CD1c-positive myeloid dendritic cell (primary cell): ENCODE measurements at regions not wholly inside any gene's neighbourhood (a gene's known extent, or its start where the extent isn't known, plus 50 kb on each side); places are given as distances from the start of the nearest gene placed in this dataset.
"Not testable (repeated sequence)": the region's sequence is repeated elsewhere in the genome, so short reads cannot be mapped to it uniquely, and the experiment has no call there.

Experiments
- DNase-seq: peaks from one replicate; pipeline ENCODE4 v3.0.0-alpha.2; 2016; ENCODE audit errors: extremely low spot score

DNA sequence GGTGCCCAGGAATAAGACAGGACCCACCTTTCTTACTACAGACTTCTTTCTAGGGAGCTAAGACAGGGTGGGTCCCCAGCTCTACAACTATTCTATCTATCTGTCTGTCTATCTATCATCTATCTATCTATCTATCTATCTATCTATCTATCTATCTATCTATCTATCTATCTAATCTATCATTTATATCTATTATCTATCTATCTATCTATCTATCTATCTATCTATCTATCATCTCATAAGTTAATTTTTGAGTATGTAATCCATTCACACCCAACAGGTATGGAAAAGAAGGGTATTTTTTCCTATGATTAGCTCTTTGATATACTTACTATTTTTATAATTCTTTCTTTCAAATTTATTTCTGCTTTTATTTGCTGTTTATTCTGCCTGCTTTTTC lies 55.9 kb downstream of the BAMBI start:
- DNase-seq: no peak

GRCh38 chr10:28733647-28734046 lies 56.3 kb downstream of the BAMBI start:
- DNase-seq: no peak

DNA sequence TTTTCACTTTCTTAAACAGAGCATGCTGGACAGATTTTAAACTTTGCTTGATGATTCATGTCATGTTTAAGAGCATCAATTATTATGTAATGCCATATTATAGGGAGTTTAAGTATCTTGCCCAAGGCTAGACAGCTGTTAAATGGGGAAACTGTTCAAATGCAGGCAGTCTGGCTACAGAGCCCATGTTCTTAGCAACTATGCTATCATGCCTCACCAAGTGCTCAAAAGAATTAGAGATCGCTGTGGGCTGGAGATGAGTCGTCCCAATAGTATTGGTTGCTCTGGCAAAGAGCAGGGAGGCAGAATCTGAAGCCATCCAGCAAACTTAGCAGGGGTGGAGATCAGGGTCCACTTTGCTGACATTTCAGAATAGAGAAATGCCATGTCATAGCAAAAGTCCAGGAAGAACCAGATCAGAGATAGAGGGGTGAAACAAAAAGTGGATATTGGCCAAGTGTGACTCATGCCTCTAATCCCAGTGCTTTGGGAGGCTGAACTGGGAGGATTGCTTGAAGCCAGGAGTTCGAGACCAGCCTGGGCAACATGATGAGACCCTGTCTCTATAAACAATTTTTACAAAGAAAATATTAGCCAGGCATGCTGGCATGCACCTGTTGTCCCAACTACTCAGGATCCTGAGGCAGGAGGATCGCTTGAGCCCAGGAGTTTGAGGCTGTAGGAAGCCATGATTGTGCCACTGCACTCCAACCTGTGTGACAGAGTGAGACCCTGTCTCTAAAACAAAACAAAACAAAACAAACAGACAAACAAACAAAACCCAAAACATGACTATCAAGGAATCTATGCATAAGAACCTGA lies 57.8 kb downstream of the BAMBI start:
- DNase-seq: no peak

DNA sequence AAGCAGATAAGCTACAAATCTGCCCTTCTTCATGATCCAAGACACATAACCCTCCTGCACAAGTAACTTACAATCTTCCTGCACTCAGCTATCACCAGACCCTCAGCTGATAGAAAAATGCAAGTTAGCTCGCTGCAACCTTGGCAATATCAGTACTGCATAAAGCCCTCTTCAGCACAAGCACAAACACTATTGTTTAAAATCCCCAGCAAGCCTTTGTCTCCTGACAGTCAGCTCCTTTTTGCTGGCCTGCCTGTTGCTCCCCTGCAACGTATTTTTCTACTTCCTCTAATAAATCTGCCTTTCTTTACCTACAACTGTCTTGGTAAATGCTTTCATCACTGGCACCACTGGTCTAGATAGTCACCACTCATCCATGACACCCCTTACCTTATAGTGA lies 59.8 kb downstream of the BAMBI start:
- no peak for DNase-seq

GRCh38 chr10:28738200-28738599 lies 60.9 kb downstream of the BAMBI start:
- DNase-seq: no peak

GRCh38 chr10:28743576-28743975 lies 66.3 kb downstream of the BAMBI start:
- no peak for DNase-seq

DNA sequence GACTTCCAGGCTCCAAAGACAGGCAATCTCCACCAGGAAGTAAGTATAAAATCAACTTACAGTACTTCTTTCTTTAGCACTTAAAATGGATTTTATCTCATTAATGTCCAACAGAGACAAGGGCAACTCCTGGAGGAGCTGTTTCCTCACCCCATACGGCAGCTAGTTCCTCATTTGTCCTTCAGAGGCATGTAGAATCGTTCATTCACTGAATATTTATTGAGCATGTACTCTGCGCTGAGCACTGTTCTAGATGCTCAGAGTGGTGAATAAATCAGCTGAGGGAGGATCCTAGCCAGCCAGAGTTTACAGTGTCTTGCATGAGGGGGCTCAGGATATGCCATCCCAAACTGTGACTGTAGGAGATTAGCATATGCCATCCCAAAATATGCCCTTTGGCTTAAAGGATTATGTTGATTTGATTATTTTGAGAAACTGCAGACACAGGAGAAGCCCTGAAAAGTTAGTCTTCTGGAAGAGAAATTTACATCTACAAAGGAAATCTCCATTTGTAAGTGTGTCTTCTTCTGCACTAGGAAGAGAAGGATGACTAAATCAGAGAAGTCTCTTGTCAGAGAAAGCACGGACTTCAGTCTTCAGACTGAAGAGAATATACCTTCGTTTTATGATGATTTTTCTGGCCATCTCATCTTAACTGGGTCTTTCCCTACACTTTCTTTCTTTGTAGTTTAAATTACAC lies 66.9 kb downstream of the BAMBI start:
- no peak for DNase-seq

- no peak for DNase-seq
These were observed 77.8 kb downstream of the BAMBI start for GRCh38 chr10:28754930-28755718.

- DNase-seq: no peak
These were observed 83.9 kb downstream of the BAMBI start for GRCh38 chr10:28761084-28761846.

- no peak for DNase-seq
These were observed 86.3 kb downstream of the BAMBI start for GRCh38 chr10:28763471-28764170.

DNA sequence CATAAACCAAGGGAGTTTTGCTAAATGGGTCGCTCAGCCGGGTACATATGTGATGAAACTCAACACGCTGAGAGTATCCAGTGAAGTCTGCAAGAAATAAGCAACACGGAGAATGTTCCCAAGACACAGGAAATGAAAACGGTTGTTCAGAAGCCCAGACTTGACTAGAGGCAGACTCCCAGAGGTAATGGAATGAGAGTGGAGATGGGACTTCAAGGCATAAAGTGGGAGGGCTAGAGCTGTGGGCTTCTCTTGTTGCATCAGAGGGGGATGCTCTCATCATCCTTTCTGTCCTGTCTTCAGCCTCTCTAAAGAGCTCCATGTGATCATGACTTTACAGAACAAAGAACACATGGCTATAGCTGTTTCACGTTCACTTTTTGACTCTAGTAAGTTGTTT lies 88.3 kb downstream of the BAMBI start:
- DNase-seq: no peak

DNA sequence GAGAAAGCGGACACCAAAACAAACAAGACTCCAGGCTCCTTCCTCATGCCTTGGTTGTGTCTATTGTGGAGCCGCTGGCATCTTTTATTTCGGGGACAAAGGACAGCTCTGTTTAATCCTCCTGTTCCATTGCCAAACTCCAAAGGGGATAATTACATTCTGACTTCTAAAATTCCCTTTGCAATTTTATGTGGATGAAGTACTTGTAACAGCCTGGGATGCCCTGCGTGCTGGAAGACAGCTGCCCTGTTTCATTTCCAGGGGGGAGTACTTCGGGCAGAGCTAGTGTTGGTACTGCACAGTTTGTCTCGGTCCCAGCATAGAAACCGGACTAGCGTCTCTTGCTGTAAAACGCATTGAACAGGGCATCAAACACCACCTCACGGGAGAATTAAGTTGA lies 90.9 kb downstream of the BAMBI start:
- DNase-seq: no peak

GRCh38 chr10:28769091-28769604 lies 91.8 kb downstream of the BAMBI start:
- no peak for DNase-seq

- not testable (repeated sequence) for DNase-seq
These were observed 94.3 kb downstream of the BAMBI start for GRCh38 chr10:28771580-28772090.

DNA sequence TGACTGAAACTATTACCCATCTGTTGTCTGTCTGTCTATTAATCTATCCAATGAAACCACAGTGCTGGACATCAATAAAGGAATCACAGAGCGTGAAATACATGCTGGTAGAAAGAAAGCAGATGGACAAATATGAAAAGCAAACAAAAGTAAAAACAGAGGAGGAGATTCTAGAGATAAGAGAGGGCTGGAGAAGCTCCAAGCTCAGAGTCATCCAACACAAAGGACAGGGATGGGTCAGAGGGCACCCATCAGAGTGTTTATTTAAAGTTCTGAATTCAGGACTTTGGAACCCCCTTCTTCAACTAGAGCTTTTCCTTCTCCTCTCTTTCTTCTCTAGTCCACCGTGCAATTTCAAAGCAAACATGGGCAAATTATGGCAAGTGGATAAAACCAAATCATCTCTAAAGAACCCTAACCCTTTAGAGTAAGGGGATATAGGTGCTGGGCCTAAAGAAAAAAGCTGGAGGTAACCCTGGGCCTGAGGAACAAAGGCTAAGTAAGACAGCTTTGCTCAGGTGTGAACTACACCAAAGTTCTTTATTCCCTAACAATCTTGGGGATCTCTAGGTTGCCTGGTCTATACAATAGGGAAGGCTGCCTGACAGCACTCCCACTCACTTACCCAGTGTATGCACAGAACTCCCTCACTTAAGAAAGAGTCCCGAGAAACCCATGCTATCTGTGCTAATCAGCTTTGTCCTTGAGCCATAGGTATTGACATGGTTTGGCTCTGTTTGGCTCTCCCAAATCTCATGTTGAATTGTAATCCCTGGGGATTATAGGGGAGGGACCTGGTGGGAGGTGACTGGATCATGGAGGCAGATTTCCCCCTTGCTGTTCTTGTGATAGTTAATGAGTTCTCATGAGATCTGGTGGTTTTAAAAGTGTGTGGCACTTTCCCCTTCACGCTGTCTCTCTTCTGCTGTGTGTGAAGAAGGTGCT lies 97.0 kb downstream of the BAMBI start:
- DNase-seq: no peak

- DNase-seq: no peak
These were observed 98.5 kb downstream of the BAMBI start for GRCh38 chr10:28775773-28776172.

DNA sequence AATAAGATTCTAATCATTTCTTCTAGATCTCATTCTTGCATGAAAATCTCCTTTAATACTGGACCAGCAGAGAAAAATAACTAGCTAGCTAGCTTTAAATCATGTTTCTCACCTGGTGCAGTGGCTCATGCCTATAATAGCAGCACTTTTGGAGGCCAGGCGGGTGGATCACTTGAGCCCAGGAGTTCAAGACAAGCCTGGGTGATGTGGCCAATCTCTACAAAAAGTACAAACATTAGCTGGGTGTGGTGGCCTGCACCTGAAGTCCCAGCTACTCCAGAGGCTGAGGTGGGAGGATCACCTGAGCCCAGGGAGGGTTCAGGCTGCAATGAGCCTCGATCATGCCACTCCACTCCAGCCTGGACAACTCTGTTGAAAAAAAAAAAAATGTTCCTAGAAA lies 99.2 kb downstream of the BAMBI start:
- no peak for DNase-seq

- DNase-seq: no peak
These were observed 100.6 kb downstream of the BAMBI start for GRCh38 chr10:28777911-28778310.

DNA sequence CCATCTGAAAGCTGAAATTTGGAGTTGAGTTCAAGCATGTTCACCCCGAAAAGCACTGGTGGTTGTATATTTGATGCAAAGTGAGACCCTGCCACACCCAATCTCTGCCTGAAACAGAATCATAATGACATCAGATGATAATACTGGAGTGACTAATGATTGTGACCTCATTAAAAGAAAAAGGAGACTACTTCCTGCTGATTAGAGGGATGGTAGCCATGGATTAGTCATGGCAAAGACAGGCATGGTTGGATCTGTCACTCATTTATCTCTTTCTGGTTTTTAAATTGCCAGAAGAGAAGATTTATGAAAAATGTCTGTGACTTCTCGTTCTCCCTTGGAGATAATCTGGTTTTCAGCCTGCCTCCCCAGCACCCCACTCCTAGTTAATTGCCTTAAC lies 101.2 kb downstream of the BAMBI start:
- no peak for DNase-seq

GRCh38 chr10:28781296-28781695 lies 104.0 kb downstream of the BAMBI start:
- DNase-seq: no peak
